ENCODE measurements at regions not wholly inside any gene's neighbourhood (a gene's known extent, or its start where the extent isn't known, plus 50 kb on each side); places are given as distances from the start of the nearest gene placed in this dataset.

DNA sequence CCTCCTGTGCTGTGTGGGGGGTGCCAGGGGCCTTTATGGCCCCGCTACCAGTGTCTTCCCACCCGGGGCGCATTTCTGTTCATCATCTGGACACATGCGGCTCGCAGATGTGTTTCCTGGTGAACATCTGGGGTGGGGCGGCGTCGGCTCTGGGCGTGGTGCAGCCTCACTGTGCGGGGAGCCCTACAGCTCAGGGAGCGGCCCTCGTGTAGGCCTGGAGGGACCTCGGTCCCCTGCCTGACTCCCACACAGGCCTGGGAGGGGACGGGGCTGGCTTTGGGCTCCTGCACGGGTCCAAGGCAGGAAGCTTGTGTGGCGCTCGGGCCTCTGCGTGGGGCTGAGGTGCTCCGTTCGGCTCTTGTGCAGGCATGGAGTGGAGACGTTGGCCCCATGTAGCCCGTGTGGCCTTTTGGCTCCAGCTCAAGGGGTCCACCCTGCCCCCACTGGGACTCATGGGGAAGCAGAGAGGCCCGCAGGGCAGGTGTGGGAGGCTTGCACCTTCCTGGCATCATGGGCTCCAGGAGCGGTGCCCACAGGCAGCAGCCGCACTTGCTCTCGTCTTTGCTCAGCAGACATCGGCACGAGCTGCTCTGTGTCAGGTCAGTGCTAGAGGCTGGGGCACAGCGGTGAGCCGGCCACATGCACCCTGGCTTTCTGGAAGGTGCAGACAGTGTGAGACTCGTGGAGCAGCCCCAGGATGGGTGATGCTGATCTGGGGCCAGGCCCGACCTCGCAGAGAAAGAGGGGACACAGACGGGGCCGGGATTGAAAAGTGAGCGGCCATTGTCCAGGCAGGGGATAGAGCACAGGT lies 90.1 kb upstream of the ACTRT2 start:
- no peak for DNase-seq (ENCODE audit: low spot score in 2 of 2)
- intact Hi-C loops (cut with DNase I; ENCODE audit: low total_unique reads): no loop called here
- Histone ChIP-seq H3K4me3 (no peak overlapping the region), H3K9me3 (peaks cover 2 to 11% of the 10 kb centered on the region in 2 donors), H3K4me1 (no peaks in the 10 kb centered on the region), H3K27ac (no peak overlapping the region), H3K27me3 (peaks cover 5 to 88% of the 10 kb centered on the region in 2 donors), H3K36me3 (no peaks in the 10 kb centered on the region)
- TF ChIP-seq POLR2AphosphoS5 (IDR thresholded peaks at IDR 0.05) (no peak), CTCF (IDR thresholded peaks at IDR 0.05) (no peak), POLR2A (IDR thresholded peaks at IDR 0.05) (no peak)

DNA sequence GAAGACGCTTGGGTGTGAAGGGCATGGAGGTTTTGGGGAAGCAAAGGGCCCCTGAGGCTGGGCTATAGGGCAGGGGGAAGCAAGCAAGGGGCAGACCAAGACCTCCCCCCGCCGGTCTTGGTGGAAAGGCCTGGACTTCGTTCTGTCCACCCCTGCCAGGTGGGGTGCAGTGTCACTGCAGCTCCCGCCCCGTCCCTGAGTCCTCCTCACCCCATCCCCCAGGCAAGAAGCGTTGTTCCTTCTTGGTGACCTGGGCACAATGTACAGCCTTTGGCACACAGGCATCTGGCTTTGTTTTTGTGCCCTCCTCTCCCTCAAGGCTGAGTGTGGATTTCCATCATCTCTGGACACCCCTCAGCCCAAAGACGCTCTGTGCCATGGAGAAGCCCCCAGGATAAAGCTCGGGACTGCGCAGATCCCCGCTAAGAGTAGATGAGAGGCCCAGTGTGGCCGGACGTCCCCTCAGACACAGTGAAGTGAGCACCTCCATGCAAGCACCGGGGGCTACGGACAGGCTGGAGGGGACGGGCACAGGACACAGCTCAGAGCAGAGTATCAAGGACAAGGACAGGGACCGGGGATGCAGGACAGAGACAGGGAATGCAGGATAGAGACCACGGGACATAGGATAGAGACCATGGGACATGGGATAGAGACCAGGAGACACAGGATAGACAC lies 89.4 kb upstream of the ACTRT2 start:
- no peak overlapping the region for H3K27ac ChIP-seq
- no peak for DNase-seq (ENCODE audit: low spot score in 2 of 2)
- peaks cover 2 to 11% of the 10 kb centered on the region in 2 donors for H3K9me3 ChIP-seq
- TF ChIP-seq CTCF (IDR thresholded peaks at IDR 0.05) (no peak), POLR2A (IDR thresholded peaks at IDR 0.05) (no peak), POLR2AphosphoS5 (IDR thresholded peaks at IDR 0.05) (no peak)
- H3K27me3 ChIP-seq: peaks cover 5 to 88% of the 10 kb centered on the region in 2 donors
- H3K36me3 ChIP-seq: no peaks in the 10 kb centered on the region
- H3K4me1 ChIP-seq: no peaks in the 10 kb centered on the region
- intact Hi-C loops (cut with DNase I; ENCODE audit: low total_unique reads): no loop called here
- H3K4me3 ChIP-seq: no peak overlapping the region

DNA sequence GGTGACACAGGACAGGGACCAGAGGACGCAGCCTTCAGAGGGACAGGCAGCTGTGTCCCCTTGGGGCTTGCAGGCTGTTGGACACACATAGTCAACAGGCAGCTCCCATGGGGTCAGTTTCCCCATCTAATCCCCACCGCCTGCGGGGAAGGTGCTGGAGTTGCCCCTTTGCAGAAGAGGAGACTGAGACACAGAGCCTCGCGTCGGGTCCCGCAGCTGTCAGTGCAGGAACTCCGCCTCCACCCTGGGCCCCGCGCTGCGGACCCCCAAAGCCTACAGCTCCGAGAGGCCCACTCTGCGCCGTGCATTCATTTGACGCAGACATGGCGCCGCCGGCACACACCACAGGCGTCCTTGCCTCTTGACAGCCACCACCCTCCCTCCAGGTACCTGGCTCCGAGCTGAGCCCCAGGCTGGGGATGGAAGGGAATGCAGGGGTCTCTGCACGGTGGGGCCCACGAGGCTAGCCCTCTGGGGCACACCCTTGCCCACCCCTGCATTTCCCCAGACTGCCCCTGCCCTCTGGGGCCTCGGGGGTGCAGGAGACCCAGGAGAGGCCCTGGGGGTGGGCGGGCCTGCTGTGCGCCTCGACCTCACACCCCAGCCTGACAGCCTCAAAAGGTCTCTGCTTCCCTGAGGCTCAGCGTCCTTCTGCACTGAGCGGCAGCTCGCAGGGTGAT lies 88.5 kb upstream of the ACTRT2 start:
- intact Hi-C loops (cut with DNase I; ENCODE audit: low total_unique reads): no loop called here
- no peak for DNase-seq (ENCODE audit: low spot score in 2 of 2)
- TF ChIP-seq POLR2A (IDR thresholded peaks at IDR 0.05) (no peak), POLR2AphosphoS5 (IDR thresholded peaks at IDR 0.05) (no peak), CTCF (IDR thresholded peaks at IDR 0.05) (no peak)
- peaks cover 2 to 11% of the 10 kb centered on the region in 2 donors for H3K9me3 ChIP-seq
- H3K36me3 ChIP-seq: no peaks in the 10 kb centered on the region
- no peak overlapping the region for H3K4me3 ChIP-seq
- H3K27ac ChIP-seq: no peak overlapping the region
- no peaks in the 10 kb centered on the region for H3K4me1 ChIP-seq
- H3K27me3 ChIP-seq: peaks cover 5 to 80% of the 10 kb centered on the region in 2 donors

- Histone ChIP-seq H3K4me3 (no peak overlapping the region), H3K36me3 (no peaks in the 10 kb centered on the region), H3K27me3 (peaks cover 5 to 72% of the 10 kb centered on the region in 2 donors), H3K27ac (no peak overlapping the region), H3K4me1 (no peaks in the 10 kb centered on the region), H3K9me3 (peaks cover 2 to 11% of the 10 kb centered on the region in 2 donors)
- no peak for DNase-seq (ENCODE audit: low spot score in 2 of 2)
- intact Hi-C loops (cut with DNase I; ENCODE audit: low total_unique reads): no loop called here
- TF ChIP-seq POLR2A (IDR thresholded peaks at IDR 0.05): no peak
These were observed 87.7 kb upstream of the ACTRT2 start for GRCh38 chr1:2933431-2934155.

DNA sequence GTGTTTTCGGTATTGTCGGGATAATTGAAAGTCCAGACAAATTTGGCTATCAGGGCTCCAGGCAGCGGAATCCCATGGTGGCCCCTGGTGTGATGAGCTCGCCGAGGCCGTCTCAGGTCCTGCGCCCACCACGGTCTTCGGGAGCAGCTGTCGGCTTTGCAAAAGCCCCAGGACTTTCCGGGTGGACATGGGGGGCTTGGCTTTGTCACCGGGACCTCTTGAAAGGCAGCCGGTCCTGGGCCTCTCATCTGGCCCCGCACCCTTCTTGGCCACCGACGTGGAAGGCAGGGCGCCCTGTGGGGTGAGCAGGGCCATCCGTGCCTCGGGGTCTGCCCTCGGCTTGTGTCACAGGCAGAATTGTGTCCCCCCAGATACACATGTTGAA lies 87.1 kb upstream of the ACTRT2 start:
- peaks cover 5 to 67% of the 10 kb centered on the region in 2 donors for H3K27me3 ChIP-seq
- no peak for DNase-seq (ENCODE audit: low spot score in 2 of 2)
- no peak overlapping the region for H3K4me3 ChIP-seq
- no peaks in the 10 kb centered on the region for H3K4me1 ChIP-seq
- H3K9me3 ChIP-seq: peaks cover 2 to 8% of the 10 kb centered on the region in 2 donors
- intact Hi-C loops (cut with DNase I; ENCODE audit: low total_unique reads): no loop called here
- H3K27ac ChIP-seq: no peak overlapping the region
- TF ChIP-seq POLR2AphosphoS5 (IDR thresholded peaks at IDR 0.05) (no peak), POLR2A (IDR thresholded peaks at IDR 0.05) (no peak), CTCF (IDR thresholded peaks at IDR 0.05) (no peak)
- no peaks in the 10 kb centered on the region for H3K36me3 ChIP-seq

Measured in breast epithelium (tissue), 4 donors.